ENCODE measurements at regions not wholly inside any gene's neighbourhood (a gene's known extent, or its start where the extent isn't known, plus 50 kb on each side); places are given as distances from the start of the nearest gene placed in this dataset.

- ATAC-seq (no peak), DNase-seq (no peak)
- intact Hi-C loops (cut with micrococcal nuclease), result no loop called here
These were observed 1140.5 kb downstream of the GALC start for GRCh38 chr14:86852530-86852929.

GRCh38 chr14:86847140-86847539, 1145.8 kb downstream of the GALC start:
- intact Hi-C loops (cut with micrococcal nuclease), result no loop called here
- ATAC-seq (no peak), DNase-seq (no peak)

- intact Hi-C loops (cut with micrococcal nuclease), result no loop called here
- no peak for DNase-seq
- no peak for ATAC-seq
These were observed 1154.6 kb downstream of the GALC start for GRCh38 chr14:86838363-86838762.

GRCh38 chr14:86826661-86827060, 1166.3 kb downstream of the GALC start:
- ATAC-seq, result no peak
- intact Hi-C loops (cut with micrococcal nuclease), result no loop called here

DNA sequence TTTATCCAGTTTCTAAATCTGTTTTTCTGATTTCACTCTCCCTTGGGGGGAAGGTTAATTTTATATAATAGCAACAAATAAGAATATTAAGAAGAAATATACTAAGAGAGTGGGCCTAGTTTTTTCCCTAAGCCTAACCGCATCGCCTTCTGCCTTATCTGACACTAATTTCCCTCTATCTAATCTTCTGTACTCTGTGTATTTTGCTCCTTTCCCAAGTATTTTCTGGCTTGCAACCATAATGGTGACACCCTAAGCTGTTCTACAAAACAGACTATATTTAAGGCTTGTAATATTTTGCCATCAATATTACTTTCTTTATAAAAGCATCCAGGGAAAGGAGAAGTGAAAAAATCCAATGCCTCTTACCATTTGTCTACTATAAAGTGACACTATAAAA, 1168.8 kb downstream of the GALC start:
- ATAC-seq (peak; percentile 38), DNase-seq (no peak)
- intact Hi-C loops (cut with micrococcal nuclease), result no loop called here

More at GRCh38 chr14:86826661-86827060, 1166.3 kb downstream of the GALC start:
- no peak for DNase-seq

- ATAC-seq (no peak), DNase-seq (no peak)
- intact Hi-C loops (cut with micrococcal nuclease), result no loop called here
These were observed 1169.4 kb downstream of the GALC start for GRCh38 chr14:86823581-86823980.

DNA sequence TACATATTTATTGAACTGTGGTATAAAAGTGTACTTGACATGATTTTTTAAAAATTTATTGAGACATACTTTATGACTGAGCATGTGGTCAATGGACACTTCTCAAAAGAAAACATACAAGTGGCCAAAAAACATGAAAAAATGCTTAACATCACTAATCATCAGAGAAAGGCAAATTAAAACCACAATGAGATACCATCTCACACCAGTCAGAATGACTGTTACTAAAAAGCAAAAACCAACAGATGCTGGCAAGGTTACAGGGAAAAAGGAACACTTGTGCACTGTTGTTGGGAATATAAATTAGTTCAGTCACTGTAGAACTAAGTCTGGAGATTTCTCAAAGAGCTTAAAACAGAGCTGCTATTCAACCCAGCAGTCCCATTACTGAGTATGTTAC, 1177.6 kb downstream of the GALC start:
- DNase-seq (no peak), ATAC-seq (no peak)
- intact Hi-C loops (cut with micrococcal nuclease), result no loop called here

- intact Hi-C loops (cut with micrococcal nuclease), result no loop called here
- no peak for ATAC-seq
- DNase-seq, result no peak
These were observed 1190.3 kb downstream of the GALC start for GRCh38 chr14:86802726-86803125.

GRCh38 chr14:86799244-86799647, 1193.7 kb downstream of the GALC start:
- intact Hi-C loops (cut with micrococcal nuclease), result no loop called here
- ATAC-seq (peak; percentile 57), DNase-seq (no peak)

DNA sequence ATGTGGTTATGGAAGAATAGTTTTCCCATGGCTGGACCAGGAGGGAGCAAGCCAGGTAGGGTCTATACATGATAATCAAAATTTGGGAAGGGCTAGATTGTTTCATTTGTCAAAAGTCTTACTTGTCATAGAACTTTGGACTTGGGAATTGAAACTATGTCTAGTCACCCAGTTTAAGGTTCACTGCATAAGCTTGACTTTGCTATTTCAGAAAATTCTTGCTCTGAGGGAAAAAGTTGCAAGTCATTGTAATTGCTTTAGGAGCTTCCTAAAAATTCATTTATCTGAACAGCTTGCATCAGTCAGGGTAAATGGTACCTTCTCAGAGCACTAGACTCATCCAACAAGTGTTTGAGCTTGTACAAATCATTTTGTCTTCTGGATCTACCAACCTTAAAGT, 1194.7 kb downstream of the GALC start:
- ATAC-seq, result no peak
- intact Hi-C loops (cut with micrococcal nuclease), result no loop called here
- DNase-seq, result no peak

DNA sequence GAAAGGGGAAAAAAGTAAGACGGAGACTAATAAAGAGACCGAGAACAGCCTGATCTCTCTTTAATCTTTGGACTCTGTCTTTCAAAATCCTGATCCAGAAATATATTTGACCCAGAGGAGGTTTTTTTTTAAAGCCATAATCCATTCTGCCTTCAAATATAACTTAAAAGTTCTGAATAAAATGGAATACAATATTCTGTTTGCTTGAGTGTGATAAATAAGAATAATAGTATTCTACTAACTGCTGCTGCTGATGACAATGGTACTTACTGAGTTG, 1196.0 kb downstream of the GALC start:
- ATAC-seq, result no peak
- DNase-seq, result no peak
- intact Hi-C loops (cut with micrococcal nuclease), result no loop called here

DNA sequence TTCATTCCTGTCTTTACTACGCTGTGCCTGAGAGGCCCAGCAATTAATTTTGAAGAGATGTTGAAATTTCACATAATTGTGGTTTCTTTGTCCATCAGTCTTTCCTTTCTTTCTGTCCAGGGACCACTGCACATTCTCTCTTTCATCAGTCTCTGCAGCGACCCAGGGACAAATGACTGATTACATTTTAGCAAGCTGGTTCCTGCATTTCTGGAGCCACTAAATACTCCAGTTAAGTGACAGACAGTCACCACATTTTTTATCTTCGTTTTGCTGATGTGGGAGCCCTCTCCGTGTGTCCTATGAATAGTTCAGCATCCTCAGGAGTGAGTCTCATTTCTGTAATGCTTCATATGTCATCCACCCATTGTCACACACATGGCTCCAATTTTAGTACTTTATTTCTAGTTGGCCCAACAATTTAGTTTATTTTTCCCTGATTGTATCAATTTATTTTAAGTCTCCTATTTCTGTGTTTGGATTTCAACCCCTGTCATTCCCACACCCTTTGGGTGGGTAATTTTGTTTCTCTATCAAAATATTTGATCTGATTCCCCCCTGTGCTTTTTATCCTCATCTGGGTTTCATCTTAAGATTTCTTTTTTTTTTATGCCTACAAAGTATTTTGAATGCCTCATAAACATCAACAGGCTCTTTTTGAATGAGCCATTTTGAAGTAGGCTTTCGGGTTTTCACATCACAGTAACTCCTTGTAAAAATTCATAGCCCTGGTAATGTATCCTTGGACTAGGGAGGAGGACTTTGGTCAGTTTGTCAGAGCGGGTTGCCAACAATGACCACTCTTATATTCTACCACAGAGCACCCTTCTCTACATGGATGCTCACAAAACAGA, 1196.5 kb downstream of the GALC start:
- intact Hi-C loops (cut with micrococcal nuclease), result no loop called here
- DNase-seq (no peak), ATAC-seq (no peak)

DNA sequence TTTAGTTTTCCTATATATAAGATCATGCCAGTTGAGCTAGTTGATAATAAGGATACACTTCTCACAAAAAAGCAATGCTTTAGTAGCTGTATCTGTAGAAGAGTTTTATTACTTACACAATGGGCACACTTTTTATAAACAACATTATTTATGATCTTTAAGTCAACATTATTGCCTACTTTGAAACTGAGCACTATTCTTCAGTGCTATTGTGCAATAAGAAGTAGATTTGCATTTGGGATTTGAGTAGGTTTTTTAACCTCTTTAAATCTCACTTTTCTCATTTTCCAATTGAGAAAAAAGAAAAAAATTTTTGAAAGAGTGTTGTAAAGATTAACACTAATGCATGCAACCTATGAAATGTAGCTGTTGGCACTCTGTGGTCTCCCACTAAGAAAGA, 1198.3 kb downstream of the GALC start:
- DNase-seq (no peak), ATAC-seq (no peak)
- intact Hi-C loops (cut with micrococcal nuclease), result no loop called here

DNA sequence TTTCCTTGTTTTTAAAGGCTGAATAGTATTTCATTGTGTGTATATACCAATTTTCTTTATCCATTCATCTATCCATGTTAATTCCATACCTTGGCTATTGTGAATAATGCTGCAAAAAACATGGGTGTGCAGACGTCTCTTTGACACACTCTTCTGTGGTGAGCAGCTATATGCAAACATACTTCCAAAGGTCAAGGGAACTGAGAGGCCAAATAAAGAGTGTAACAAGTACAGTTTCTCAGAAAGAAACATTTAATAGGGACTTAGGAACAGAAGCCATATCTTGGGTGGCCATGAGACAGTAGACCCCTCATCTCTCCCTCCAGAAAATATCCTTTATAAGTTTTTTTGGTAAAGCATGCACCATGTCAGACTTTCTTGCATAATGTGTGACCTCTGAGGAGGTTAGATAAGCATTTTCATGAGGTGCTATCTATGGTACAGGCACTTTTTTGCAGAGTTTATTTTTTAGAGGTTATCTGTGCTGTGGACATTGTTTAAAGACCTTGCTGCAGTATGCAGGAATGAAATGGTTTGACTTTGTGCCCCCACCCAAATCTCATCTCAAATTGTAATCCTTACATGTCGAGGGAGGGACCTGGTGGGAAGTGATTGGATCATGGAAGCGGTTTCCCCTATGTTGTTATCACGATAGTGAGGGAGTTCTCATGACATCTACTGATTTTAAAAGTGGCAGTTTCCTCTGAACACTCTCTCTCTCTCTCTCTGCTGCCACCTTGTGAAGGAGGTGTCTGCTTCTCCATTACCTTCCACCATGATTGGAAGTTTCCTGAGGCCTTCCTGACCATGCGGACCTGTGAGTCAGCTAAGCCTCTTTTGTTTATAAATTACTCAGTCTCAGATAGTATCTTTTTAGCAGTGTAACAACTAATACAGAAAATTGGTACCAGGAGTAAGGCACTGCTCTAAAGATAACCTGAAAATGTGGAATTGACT, 1202.3 kb downstream of the GALC start:
- no peak for DNase-seq
- no peak for ATAC-seq
- intact Hi-C loops (cut with micrococcal nuclease), result no loop called here

DNA sequence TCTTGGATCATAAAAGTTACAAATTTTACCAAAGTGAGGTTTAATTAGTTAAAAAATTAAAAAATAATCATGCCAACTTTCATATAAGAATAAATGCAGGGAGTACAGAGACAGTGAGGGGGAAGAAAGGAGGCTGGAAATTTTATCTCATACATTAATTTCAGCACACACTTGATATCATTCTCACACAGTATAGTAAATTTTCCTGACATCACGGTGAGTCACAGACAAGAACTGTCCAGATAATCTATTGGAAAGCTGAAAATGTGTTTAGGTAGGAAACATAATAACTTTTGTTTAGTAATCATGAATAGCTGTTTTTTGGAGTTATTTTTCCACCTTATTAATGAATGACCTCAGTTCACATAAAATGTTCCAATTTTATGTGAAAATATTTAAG, 1204.8 kb downstream of the GALC start:
- intact Hi-C loops (cut with micrococcal nuclease), result no loop called here
- DNase-seq, result no peak
- ATAC-seq, result no peak

GRCh38 chr14:86787717-86788116, 1205.3 kb downstream of the GALC start:
- no peak for DNase-seq
- intact Hi-C loops (cut with micrococcal nuclease), result no loop called here
- no peak for ATAC-seq

DNA sequence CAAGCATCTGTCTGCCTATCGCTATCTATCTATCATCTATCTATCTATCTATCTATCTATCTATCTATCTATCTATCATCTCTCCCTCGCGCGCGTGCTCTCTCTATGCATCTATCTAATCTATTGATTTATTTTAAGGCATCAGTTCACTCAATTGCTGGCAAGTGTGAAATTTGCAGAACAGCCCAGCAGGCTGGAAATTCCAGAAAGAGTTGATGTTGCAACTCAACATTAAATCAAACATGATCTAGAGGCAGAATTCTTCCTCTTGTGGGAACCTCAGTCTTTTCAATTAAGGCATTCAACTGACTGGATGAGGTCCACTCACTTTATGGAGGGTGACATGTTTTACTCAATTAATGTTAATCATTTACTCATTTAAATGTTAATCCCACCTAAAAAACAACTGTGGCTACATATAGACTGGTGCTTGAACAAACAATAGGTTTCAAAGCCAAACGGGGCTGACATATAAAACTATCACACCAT, 1210.8 kb downstream of the GALC start:
- DNase-seq (no peak), ATAC-seq (no peak)
- intact Hi-C loops (cut with micrococcal nuclease), result no loop called here

DNA sequence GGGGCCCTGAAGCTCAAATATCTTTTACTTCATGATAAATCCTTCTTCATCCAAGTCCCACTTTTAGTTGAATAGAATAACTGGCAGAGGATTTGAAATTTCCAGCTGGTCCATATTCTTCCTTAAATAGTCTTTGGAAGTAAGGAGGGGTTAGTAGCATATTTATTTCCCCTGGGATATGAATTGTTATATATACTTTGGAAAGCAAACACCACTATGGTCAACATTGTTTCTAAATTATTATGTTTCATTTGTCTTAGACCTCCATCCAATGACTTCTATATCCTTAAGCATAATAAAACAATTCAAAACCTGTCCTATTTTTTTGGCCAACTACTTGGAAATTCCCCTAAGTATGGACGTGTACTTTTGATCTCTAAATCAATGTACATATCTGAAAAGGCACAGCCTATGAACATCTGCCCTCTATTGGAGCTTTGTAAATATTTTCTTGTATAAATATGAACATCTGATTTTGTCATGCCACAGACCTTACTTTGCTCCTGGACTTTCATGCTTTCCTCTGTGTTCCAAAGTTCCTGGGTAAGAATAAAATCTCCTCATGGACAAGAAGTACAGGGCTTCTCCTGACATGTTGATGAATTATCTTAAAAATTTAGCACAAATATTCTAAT, 1212.0 kb downstream of the GALC start:
- ATAC-seq (no peak), DNase-seq (no peak)

GRCh38 chr14:86780461-86780860, 1212.5 kb downstream of the GALC start:
- ATAC-seq, result no peak
- no peak for DNase-seq
- intact Hi-C loops (cut with micrococcal nuclease), result no loop called here

More for the DNA sequence above, 1212.0 kb downstream of the GALC start:
- intact Hi-C loops (cut with micrococcal nuclease), result no loop called here

- intact Hi-C loops (cut with micrococcal nuclease), result no loop called here
- DNase-seq, result no peak
- ATAC-seq, result no peak
These were observed 1213.6 kb downstream of the GALC start for GRCh38 chr14:86779416-86779815.
